H9 (cell line): ENCODE measurements at regions not wholly inside any gene's neighbourhood (a gene's known extent, or its start where the extent isn't known, plus 50 kb on each side); places are given as distances from the start of the nearest gene placed in this dataset.

Source experiments
- DNase-seq: peaks from one replicate; pipeline ENCODE4 v3.0.0-alpha.2; 2017
- H2AFZ ChIP-seq: one replicate; pipeline ENCODE4 v1.6.1; 2013; ENCODE audit warnings: mild to moderate bottlenecking, low read length, control low read depth, moderate library complexity
- H2AK5ac ChIP-seq: 2 replicates; pipeline ENCODE4 v1.6.1; 2013; ENCODE audit warnings: low read length, control low read depth, mixed read lengths; ENCODE audit not compliant: insufficient read length
- H2BK120ac ChIP-seq: one replicate; pipeline ENCODE4 v1.6.1; 2013; ENCODE audit warnings: low read depth, mild to moderate bottlenecking, low read length, control low read depth, inconsistent platforms; ENCODE audit not compliant: poor library complexity, severe bottlenecking
- H2BK12ac ChIP-seq: 2 replicates; pipeline ENCODE4 v1.6.1; 2013; ENCODE audit warnings: low read length, control low read depth, mixed read lengths, low read depth; ENCODE audit not compliant: insufficient read length
- H2BK15ac ChIP-seq: 2 replicates; pipeline ENCODE4 v1.6.1; 2013; ENCODE audit warnings: low read depth, low read length, control low read depth
- H2BK20ac ChIP-seq: one replicate; pipeline ENCODE4 v1.6.1; 2013; ENCODE audit warnings: low read depth, mild to moderate bottlenecking, low read length, control low read depth, inconsistent platforms; ENCODE audit not compliant: poor library complexity, severe bottlenecking
- H2BK5ac ChIP-seq: 2 replicates; pipeline ENCODE4 v1.6.1; 2013; ENCODE audit warnings: low read length, control low read depth, mixed read lengths; ENCODE audit not compliant: insufficient read length
- H3K14ac ChIP-seq: 2 replicates; pipeline ENCODE4 v1.6.1; 2013; ENCODE audit warnings: low read length, control low read depth; ENCODE audit not compliant: insufficient read depth
- H3K18ac ChIP-seq: 2 replicates; pipeline ENCODE4 v1.6.1; 2013; ENCODE audit warnings: low read depth, mild to moderate bottlenecking, mixed read lengths, low read length, control low read depth; ENCODE audit not compliant: insufficient read length
- H3K23ac ChIP-seq: 2 replicates; pipeline ENCODE4 v1.6.1; 2013; ENCODE audit warnings: low read length, control low read depth, mixed read lengths, low read depth; ENCODE audit not compliant: insufficient read length
- H3K23me2 ChIP-seq: 2 replicates; pipeline ENCODE4 v1.6.1; 2013; ENCODE audit warnings: low read depth, mild to moderate bottlenecking, mixed read lengths, low read length, control low read depth; ENCODE audit not compliant: insufficient read length, poor library complexity, severe bottlenecking
- H3K27ac ChIP-seq: 2 replicates; pipeline ENCODE4 v1.5.1; 2013; ENCODE audit warnings: low read length, control low read depth, mixed read lengths, low read depth; ENCODE audit not compliant: insufficient read length
- H3K27me3 ChIP-seq: 2 replicates; pipeline ENCODE4 v1.6.1; 2013; ENCODE audit warnings: low read length, control low read depth, inconsistent platforms; ENCODE audit not compliant: insufficient read depth
- H3K4ac ChIP-seq: 2 replicates; pipeline ENCODE4 v1.6.1; 2013; ENCODE audit warnings: low read depth, mild to moderate bottlenecking, control low read depth, inconsistent platforms, low read length, moderate library complexity
- H3K4me1 ChIP-seq: 2 replicates; pipeline ENCODE4 v1.6.1; 2013; ENCODE audit warnings: low read length, control low read depth, inconsistent platforms; ENCODE audit not compliant: insufficient read depth
- H3K4me2 ChIP-seq: 2 replicates; pipeline ENCODE4 v1.6.1; 2013; ENCODE audit warnings: low read length, control low read depth, mixed read lengths; ENCODE audit not compliant: insufficient read length, insufficient read depth
- H3K56ac ChIP-seq: 2 replicates; pipeline ENCODE4 v1.6.1; 2013; ENCODE audit warnings: low read depth, mild to moderate bottlenecking, mixed read lengths, low read length, control low read depth; ENCODE audit not compliant: insufficient read length
- H3K79me1 ChIP-seq: 2 replicates; pipeline ENCODE4 v1.6.1; 2013; ENCODE audit warnings: low read depth, mild to moderate bottlenecking, moderate library complexity, low read length, control low read depth, inconsistent platforms; ENCODE audit not compliant: insufficient read depth, poor library complexity, severe bottlenecking
- H3K79me2 ChIP-seq: 2 replicates; pipeline ENCODE4 v1.6.1; 2013; ENCODE audit warnings: low read length, control low read depth, inconsistent platforms; ENCODE audit not compliant: insufficient read depth
- H3K9ac ChIP-seq: 2 replicates; pipeline ENCODE4 v1.6.1; 2013; ENCODE audit warnings: low read length, control low read depth, mixed read lengths; ENCODE audit not compliant: insufficient read length; ENCODE audit errors: extremely low read depth
- H3K9me3 ChIP-seq: one replicate; pipeline ENCODE4 v1.6.1; 2013; ENCODE audit warnings: low read depth, low read length, inconsistent platforms; ENCODE audit not compliant: control insufficient read depth
- H3T11ph ChIP-seq: one replicate; pipeline ENCODE4 v1.6.1; 2013; ENCODE audit warnings: mild to moderate bottlenecking, low read length, control low read depth, inconsistent platforms
- H4K20me1 ChIP-seq: one replicate; pipeline ENCODE4 v1.6.1; 2013; ENCODE audit not compliant: control insufficient read depth, insufficient read length, insufficient read depth
- H4K5ac ChIP-seq: 2 replicates; pipeline ENCODE4 v1.6.1; 2013; ENCODE audit warnings: low read depth, mild to moderate bottlenecking, mixed read lengths, low read length, control low read depth; ENCODE audit not compliant: insufficient read length
- H4K8ac ChIP-seq: replicated peaks from 2 replicates; pipeline ENCODE4 v1.6.1; 2013; ENCODE audit warnings: low read length, control low read depth, mixed read lengths, low read depth; ENCODE audit not compliant: insufficient read length
- H4K91ac ChIP-seq: 2 replicates; pipeline ENCODE4 v1.6.1; 2013; ENCODE audit warnings: low read depth, mild to moderate bottlenecking, moderate library complexity, mixed read lengths, low read length, control low read depth; ENCODE audit not compliant: insufficient read length
- H3K27ac Mint-ChIP-seq, 3 experiments: 2 replicates in 2 of 3; 3 replicates in 1 of 3; pipeline ENCODE4 v1.8.0; 2020 to 2021; ENCODE audit warnings: mixed read lengths in 3 of 3, mild to moderate bottlenecking in 1 of 3, moderate library complexity in 1 of 3
- H3K27me3 Mint-ChIP-seq: 2 replicates; pipeline ENCODE4 v1.8.0; 2021; ENCODE audit warnings: low read depth, mild to moderate bottlenecking, moderate library complexity, mixed read lengths
- H3K36me3 Mint-ChIP-seq, 3 experiments: 2 replicates in 2 of 3; 3 replicates in 1 of 3; pipeline ENCODE4 v1.8.0; 2020 to 2021; ENCODE audit warnings: low read depth in 3 of 3, mixed read lengths in 3 of 3; ENCODE audit not compliant: insufficient read depth in 1 of 3
- H3K4me1 Mint-ChIP-seq, 2 experiments: 2 replicates each; pipeline ENCODE4 v1.8.0; 2020; ENCODE audit warnings: mixed read lengths in 2 of 2
- H3K4me3 Mint-ChIP-seq, 2 experiments: 2 replicates in 1 of 2; 3 replicates in 1 of 2; pipeline ENCODE4 v1.8.0; 2020 to 2021; ENCODE audit warnings: mild to moderate bottlenecking in 2 of 2, mixed read lengths in 2 of 2, moderate library complexity in 1 of 2
- H3K9me3 Mint-ChIP-seq, 2 experiments: 2 replicates in 1 of 2; 3 replicates in 1 of 2; pipeline ENCODE4 v1.8.0; 2020; ENCODE audit warnings: mild to moderate bottlenecking in 2 of 2, mixed read lengths in 2 of 2, moderate library complexity in 1 of 2
- CTCF ChIP-seq: fragments of 200-600 bp; sonication (generic); conservative IDR thresholded peaks from 3 replicates; pipeline ENCODE4 v1.8.0; 2021; ENCODE audit warnings: antibody characterized with exemption, mild to moderate bottlenecking
- WGBS: extraction: QIAGEN DNeasy Blood & Tissue Kit; methylation state at CpG from one replicate; pipeline ENCODE4 v1.1.7; 2013; ENCODE audit warnings: missing lambda C conversion rate, low lambda C conversion rate, mixed read lengths; ENCODE audit not compliant: insufficient read length; ENCODE audit errors: extremely low coverage; 5-methylcytosine and 5-hydroxymethylcytosine counted together

GRCh38 chr3:3631114-3631513 is 168.1 kb upstream of the LRRN1 start:
- no peaks in the 10 kb centered on the region for H3K23me2 ChIP-seq
- H4K20me1 ChIP-seq = no peaks in the 10 kb centered on the region
- no peaks in the 10 kb centered on the region for H3K9me3 ChIP-seq
- no peaks in the 10 kb centered on the region for H3K79me1 ChIP-seq
- no peak overlapping the region for H3K27ac ChIP-seq
- H2BK5ac ChIP-seq = no peak overlapping the region
- Mint-ChIP-seq H3K4me3 (no peak overlapping the region), H3K4me1 (no peaks in the 10 kb centered on the region), H3K36me3 (0 out of 7 replicates have a peak, but pooled peaks cover 0 to 4% (median 0%) of the 10 kb centered on the region in 3 experiments), H3K27me3 (no peaks in the 10 kb centered on the region), H3K9me3 (no peaks in the 10 kb centered on the region), H3K27ac (no peak overlapping the region)
- TF ChIP-seq CTCF = no peak
- no peak overlapping the region for H4K5ac ChIP-seq
- H3K79me2 ChIP-seq = no peaks in the 10 kb centered on the region
- no peaks in the 10 kb centered on the region for H3K27me3 ChIP-seq
- H3T11ph ChIP-seq = no peak overlapping the region
- no CpG with 5 or more reads among the region's 4 CpGs for WGBS
- H2AK5ac ChIP-seq = no peak overlapping the region
- H2BK120ac ChIP-seq = no peak overlapping the region
- H3K56ac ChIP-seq = no peak overlapping the region
- H3K14ac ChIP-seq = no peak overlapping the region
- 0 out of 2 replicates have a peak, but pooled peaks cover 2% of the 10 kb centered on the region for H3K4me1 ChIP-seq
- H3K23ac ChIP-seq = no peak overlapping the region
- H2BK20ac ChIP-seq = no peak overlapping the region
- H4K8ac ChIP-seq = no peak overlapping the region
- no peak for DNase-seq
- no peak overlapping the region for H2BK12ac ChIP-seq
- H4K91ac ChIP-seq = no peak overlapping the region
- H2BK15ac ChIP-seq = no peak overlapping the region
- no peak overlapping the region for H3K18ac ChIP-seq
- no peak overlapping the region for H3K4me2 ChIP-seq
- H3K4ac ChIP-seq = no peak overlapping the region
- no peak overlapping the region for H3K9ac ChIP-seq
- no peak overlapping the region for H2AFZ ChIP-seq
